ENCODE measurements at regions not wholly inside any gene's neighbourhood (a gene's known extent, or its start where the extent isn't known, plus 50 kb on each side); places are given as distances from the start of the nearest gene placed in this dataset.

- no peak for DNase-seq (ENCODE audit: low read depth)
Measured at GRCh38 chr9:18393340-18394130, 80.4 kb upstream of the ADAMTSL1 start.

- DNase-seq (ENCODE audit: low read depth): no peak
Measured at GRCh38 chr9:18394847-18395351, 79.1 kb upstream of the ADAMTSL1 start.

GRCh38 chr9:18396102-18396728 is 77.7 kb upstream of the ADAMTSL1 start:
- no peak for DNase-seq (ENCODE audit: low read depth)

GRCh38 chr9:18397076-18397475 is 76.9 kb upstream of the ADAMTSL1 start:
- DNase-seq (ENCODE audit: low read depth): no peak

GRCh38 chr9:18398038-18398437 is 75.9 kb upstream of the ADAMTSL1 start:
- no peak for DNase-seq (ENCODE audit: low read depth)

GRCh38 chr9:18404434-18405029 is 69.4 kb upstream of the ADAMTSL1 start:
- no peak for DNase-seq (ENCODE audit: low read depth)

- DNase-seq (ENCODE audit: low read depth): no peak
Measured at GRCh38 chr9:18405240-18405639, 68.7 kb upstream of the ADAMTSL1 start.

GRCh38 chr9:18410983-18411382 is 63.0 kb upstream of the ADAMTSL1 start:
- DNase-seq (ENCODE audit: low read depth): no peak

- no peak for DNase-seq (ENCODE audit: low read depth)
Measured at GRCh38 chr9:18421391-18421790, 52.6 kb upstream of the ADAMTSL1 start.

GRCh38 chr9:18422296-18423036 is 51.5 kb upstream of the ADAMTSL1 start:
- no peak for DNase-seq (ENCODE audit: low read depth)

- DNase-seq (ENCODE audit: low read depth): no peak
Measured at GRCh38 chr9:18423791-18424531, 50.0 kb upstream of the ADAMTSL1 start.

All from CMK (cell line).